ENCODE measurements at regions not wholly inside any gene's neighbourhood (a gene's known extent, or its start where the extent isn't known, plus 50 kb on each side); places are given as distances from the start of the nearest gene placed in this dataset.

DNA sequence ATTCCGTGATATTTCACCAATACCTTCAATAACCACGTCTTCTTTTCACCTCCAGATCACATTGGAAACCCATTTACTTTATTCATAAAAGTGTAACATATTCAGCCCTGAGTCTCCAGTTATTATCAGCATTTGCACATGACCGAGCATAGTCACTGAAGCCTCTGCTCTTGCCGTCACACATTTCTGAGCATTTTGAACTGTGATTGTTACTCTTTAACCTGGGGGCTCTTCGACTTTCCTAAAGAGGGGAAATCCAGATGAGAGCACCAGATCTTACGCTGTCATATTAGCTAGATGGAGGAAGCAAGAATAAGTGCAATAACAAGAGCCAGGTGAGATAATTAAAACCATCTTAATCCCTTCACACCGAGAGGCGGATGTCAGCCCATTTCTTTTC, 260.0 kb upstream of the NRP1 start:
- Histone ChIP-seq H3K9me3 (ENCODE audit: control insufficient read depth, low read depth, low read length) (no peaks in the 10 kb centered on the region), H4K91ac (ENCODE audit: insufficient read length, low read depth, low read length) (no peak overlapping the region), H3K4me1 (ENCODE audit: insufficient read depth, low read length) (no peaks in the 10 kb centered on the region), H3K56ac (ENCODE audit: insufficient read length, low read depth, low read length) (no peak overlapping the region), H2BK120ac (ENCODE audit: low read depth, low read length, poor library complexity, severe bottlenecking) (no peak overlapping the region), H3K4ac (ENCODE audit: low read depth, low read length) (no peak overlapping the region), H2AK5ac (ENCODE audit: insufficient read length, low read length) (no peak overlapping the region), H3K79me1 (ENCODE audit: insufficient read depth, low read depth, low read length, poor library complexity, severe bottlenecking) (no peaks in the 10 kb centered on the region), H3K18ac (ENCODE audit: insufficient read length, low read depth, low read length) (no peak overlapping the region), H3K4me2 (ENCODE audit: insufficient read depth, insufficient read length, low read length) (no peak overlapping the region), H3K23ac (ENCODE audit: insufficient read length, low read depth, low read length) (no peak overlapping the region), H3K23me2 (ENCODE audit: insufficient read length, low read depth, low read length, poor library complexity, severe bottlenecking) (no peaks in the 10 kb centered on the region), H2BK12ac (ENCODE audit: insufficient read length, low read depth, low read length) (no peak overlapping the region), H3K9ac (ENCODE audit: extremely low read depth, insufficient read length, low read length) (no peak overlapping the region), H3T11ph (ENCODE audit: low read length) (no peak overlapping the region), H2AFZ (ENCODE audit: low read length) (no peak overlapping the region), H2BK20ac (ENCODE audit: low read depth, low read length, poor library complexity, severe bottlenecking) (no peak overlapping the region), H2BK15ac (ENCODE audit: low read depth, low read length) (no peak overlapping the region), H4K8ac (replicated peaks; ENCODE audit: insufficient read length, low read depth, low read length) (no peak overlapping the region), H3K27ac (ENCODE audit: insufficient read length, low read depth, low read length) (no peak overlapping the region), H3K79me2 (ENCODE audit: insufficient read depth, low read length) (no peaks in the 10 kb centered on the region), H2BK5ac (ENCODE audit: insufficient read length, low read length) (no peak overlapping the region), H3K27me3 (ENCODE audit: insufficient read depth, low read length) (no peaks in the 10 kb centered on the region), H3K14ac (ENCODE audit: insufficient read depth, low read length) (no peak overlapping the region), H4K20me1 (ENCODE audit: control insufficient read depth, insufficient read depth, insufficient read length) (no peaks in the 10 kb centered on the region), H4K5ac (ENCODE audit: insufficient read length, low read depth, low read length) (no peak overlapping the region)
- H3K4me1 Mint-ChIP-seq = peaks cover 3 to 4% of the 10 kb centered on the region in 2 experiments; a peak in 3 of 4 replicates
- WGBS (ENCODE audit: extremely low coverage, insufficient read length, low lambda C conversion rate) = 100% methylated on average over 1 of the region's 8 CpGs
- TF ChIP-seq, protein P1, sequence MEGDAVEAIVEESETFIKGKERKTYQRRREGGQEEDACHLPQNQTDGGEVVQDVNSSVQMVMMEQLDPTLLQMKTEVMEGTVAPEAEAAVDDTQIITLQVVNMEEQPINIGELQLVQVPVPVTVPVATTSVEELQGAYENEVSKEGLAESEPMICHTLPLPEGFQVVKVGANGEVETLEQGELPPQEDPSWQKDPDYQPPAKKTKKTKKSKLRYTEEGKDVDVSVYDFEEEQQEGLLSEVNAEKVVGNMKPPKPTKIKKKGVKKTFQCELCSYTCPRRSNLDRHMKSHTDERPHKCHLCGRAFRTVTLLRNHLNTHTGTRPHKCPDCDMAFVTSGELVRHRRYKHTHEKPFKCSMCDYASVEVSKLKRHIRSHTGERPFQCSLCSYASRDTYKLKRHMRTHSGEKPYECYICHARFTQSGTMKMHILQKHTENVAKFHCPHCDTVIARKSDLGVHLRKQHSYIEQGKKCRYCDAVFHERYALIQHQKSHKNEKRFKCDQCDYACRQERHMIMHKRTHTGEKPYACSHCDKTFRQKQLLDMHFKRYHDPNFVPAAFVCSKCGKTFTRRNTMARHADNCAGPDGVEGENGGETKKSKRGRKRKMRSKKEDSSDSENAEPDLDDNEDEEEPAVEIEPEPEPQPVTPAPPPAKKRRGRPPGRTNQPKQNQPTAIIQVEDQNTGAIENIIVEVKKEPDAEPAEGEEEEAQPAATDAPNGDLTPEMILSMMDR (conservative IDR thresholded peaks at IDR 0.05) = no peak
- peaks cover 6 to 14% of the 10 kb centered on the region in 2 experiments for H3K9me3 Mint-ChIP-seq
- no peak overlapping the region for H3K27ac Mint-ChIP-seq
- DNase-seq = no peak
- no peaks in the 10 kb centered on the region for H3K27me3 Mint-ChIP-seq (ENCODE audit: low read depth)
- H3K4me3 Mint-ChIP-seq = no peak overlapping the region
- H3K36me3 Mint-ChIP-seq (ENCODE audit: insufficient read depth in 1 of 3, low read depth in 3 of 3) = peaks cover 2 to 10% (median 6%) of the 10 kb centered on the region in 3 experiments; a peak in 3 of 7 replicates

Data from H9 (cell line).